GM19395 (cell line): ENCODE measurements at regions not wholly inside any gene's neighbourhood (a gene's known extent, or its start where the extent isn't known, plus 50 kb on each side); places are given as distances from the start of the nearest gene placed in this dataset.
"Not testable (repeated sequence)": the region's sequence is repeated elsewhere in the genome, so short reads cannot be mapped to it uniquely, and the experiment has no call there.

Source experiments
- ATAC-seq: cut with Tn5 transposase; IDR thresholded peaks from one replicate; pipeline ENCODE4 v1.9.1; 2021; ENCODE audit warnings: mild to moderate bottlenecking, moderate library complexity; ENCODE audit not compliant: unreplicated experiment

- no peak for ATAC-seq
These were observed 1237.8 kb upstream of the ZEB2 start for GRCh38 chr2:145757503-145758246.

- ATAC-seq: no peak
These were observed 1235.3 kb upstream of the ZEB2 start for GRCh38 chr2:145755019-145755837.

- ATAC-seq: no peak
These were observed 1234.0 kb upstream of the ZEB2 start for GRCh38 chr2:145753966-145754365.

- no peak for ATAC-seq
These were observed 1233.2 kb upstream of the ZEB2 start for GRCh38 chr2:145753041-145753608.

- ATAC-seq: peak; percentile 39
These were observed 1232.3 kb upstream of the ZEB2 start for GRCh38 chr2:145752091-145752806.

- peak; percentile 89 for ATAC-seq
These were observed 1231.7 kb upstream of the ZEB2 start for GRCh38 chr2:145751629-145752028.

GRCh38 chr2:145751155-145751554 lies 1231.2 kb upstream of the ZEB2 start:
- peak; percentile 13 for ATAC-seq

GRCh38 chr2:145750612-145751011 lies 1230.7 kb upstream of the ZEB2 start:
- no peak for ATAC-seq

GRCh38 chr2:145750144-145750543 lies 1230.2 kb upstream of the ZEB2 start:
- ATAC-seq: no peak

GRCh38 chr2:145749556-145749955 lies 1229.6 kb upstream of the ZEB2 start:
- no peak for ATAC-seq

- ATAC-seq: peak; percentile 56
These were observed 1229.0 kb upstream of the ZEB2 start for GRCh38 chr2:145748927-145749326.

- ATAC-seq: no peak
These were observed 1227.8 kb upstream of the ZEB2 start for GRCh38 chr2:145747715-145748114.

GRCh38 chr2:145745387-145745721 lies 1225.4 kb upstream of the ZEB2 start:
- not testable (repeated sequence) for ATAC-seq

- ATAC-seq: peak; percentile 77
These were observed 1224.8 kb upstream of the ZEB2 start for GRCh38 chr2:145744541-145745386.

GRCh38 chr2:145743011-145743410 lies 1223.1 kb upstream of the ZEB2 start:
- ATAC-seq: no peak

- ATAC-seq: no peak
These were observed 1221.7 kb upstream of the ZEB2 start for GRCh38 chr2:145741636-145742035.

- no peak for ATAC-seq
These were observed 1221.3 kb upstream of the ZEB2 start for GRCh38 chr2:145741181-145741580.

GRCh38 chr2:145740302-145740701 lies 1220.4 kb upstream of the ZEB2 start:
- ATAC-seq: no peak

GRCh38 chr2:145739681-145740080 lies 1219.8 kb upstream of the ZEB2 start:
- ATAC-seq: peak; percentile 85

- no peak for ATAC-seq
These were observed 1217.0 kb upstream of the ZEB2 start for GRCh38 chr2:145736871-145737270.
